Cardiac muscle cell (in vitro differentiated cells and primary cell): ENCODE measurements at regions not wholly inside any gene's neighbourhood (a gene's known extent, or its start where the extent isn't known, plus 50 kb on each side); places are given as distances from the start of the nearest gene placed in this dataset.

Experiments
- DNase-seq, 2 donors: peaks; one replicate each; pipeline versions ENCODE4 v3.0.0 to v3.0.0-alpha.2; 2010 to 2017; ENCODE audit warnings: low read depth in 1 of 2, low spot score in 1 of 2
- H3K27ac ChIP-seq: fragments of 200-600 bp; sonication (generic); 2 replicates; pipeline ENCODE4 v1.5.1; 2016
- H3K27me3 ChIP-seq: fragments of 200-600 bp; sonication (generic); 2 replicates; pipeline ENCODE4 v1.6.0; 2016; ENCODE audit warnings: control low read depth
- H3K36me3 ChIP-seq: fragments of 200-600 bp; sonication (generic); 2 replicates; pipeline ENCODE4 v1.5.1; 2016; ENCODE audit warnings: control low read depth
- H3K4me1 ChIP-seq: fragments of 200-600 bp; sonication (generic); 2 replicates; pipeline ENCODE4 v1.8.1; 2017; ENCODE audit warnings: low read depth, mild to moderate bottlenecking, mixed run types
- H3K4me3 ChIP-seq: fragments of 200-600 bp; sonication (generic); 2 replicates; pipeline ENCODE4 v1.5.1; 2016; ENCODE audit warnings: mild to moderate bottlenecking
- H3K9me3 ChIP-seq: fragments of 200-600 bp; sonication (generic); 2 replicates; pipeline ENCODE4 v1.5.1; 2017; ENCODE audit warnings: low read depth, mild to moderate bottlenecking, control low read depth
- TF ChIP-seq, protein P1 (sequence below): IDR thresholded peaks from 2 replicates; pipeline ENCODE4 v1.5.1; 2012; ENCODE audit warnings: low read depth, mild to moderate bottlenecking, low read length

DNA sequence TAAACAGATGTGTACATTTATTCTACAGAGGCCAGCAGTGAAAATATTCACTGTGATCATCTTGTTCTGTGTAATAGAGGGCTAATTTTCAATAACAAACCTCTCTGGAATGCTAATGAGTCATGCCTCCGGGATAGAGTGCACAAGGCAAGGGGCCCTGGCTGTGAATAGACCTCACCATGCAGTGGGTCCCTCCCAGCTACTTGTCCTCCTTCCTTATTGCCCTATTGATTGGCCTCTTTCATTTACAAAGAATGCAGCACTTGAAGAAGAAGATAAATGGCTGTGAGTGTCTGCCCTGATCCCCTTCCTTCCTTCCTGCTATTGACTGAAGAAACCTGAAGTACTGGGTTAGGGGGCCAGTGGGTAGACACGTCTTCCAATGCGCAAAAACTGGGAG, 436.3 kb downstream of the WDR72 start:
- no peak overlapping the region for H3K27ac ChIP-seq
- peaks cover 17% of the 10 kb centered on the region for H3K27me3 ChIP-seq
- peak in 1 of 2 donors; percentile 11 for DNase-seq
- H3K4me3 ChIP-seq, result no peak overlapping the region
- H3K36me3 ChIP-seq, result no peaks in the 10 kb centered on the region
- no peaks in the 10 kb centered on the region for H3K9me3 ChIP-seq
- TF ChIP-seq, protein P1, sequence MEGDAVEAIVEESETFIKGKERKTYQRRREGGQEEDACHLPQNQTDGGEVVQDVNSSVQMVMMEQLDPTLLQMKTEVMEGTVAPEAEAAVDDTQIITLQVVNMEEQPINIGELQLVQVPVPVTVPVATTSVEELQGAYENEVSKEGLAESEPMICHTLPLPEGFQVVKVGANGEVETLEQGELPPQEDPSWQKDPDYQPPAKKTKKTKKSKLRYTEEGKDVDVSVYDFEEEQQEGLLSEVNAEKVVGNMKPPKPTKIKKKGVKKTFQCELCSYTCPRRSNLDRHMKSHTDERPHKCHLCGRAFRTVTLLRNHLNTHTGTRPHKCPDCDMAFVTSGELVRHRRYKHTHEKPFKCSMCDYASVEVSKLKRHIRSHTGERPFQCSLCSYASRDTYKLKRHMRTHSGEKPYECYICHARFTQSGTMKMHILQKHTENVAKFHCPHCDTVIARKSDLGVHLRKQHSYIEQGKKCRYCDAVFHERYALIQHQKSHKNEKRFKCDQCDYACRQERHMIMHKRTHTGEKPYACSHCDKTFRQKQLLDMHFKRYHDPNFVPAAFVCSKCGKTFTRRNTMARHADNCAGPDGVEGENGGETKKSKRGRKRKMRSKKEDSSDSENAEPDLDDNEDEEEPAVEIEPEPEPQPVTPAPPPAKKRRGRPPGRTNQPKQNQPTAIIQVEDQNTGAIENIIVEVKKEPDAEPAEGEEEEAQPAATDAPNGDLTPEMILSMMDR, result no peak
- no peaks in the 10 kb centered on the region for H3K4me1 ChIP-seq

DNA sequence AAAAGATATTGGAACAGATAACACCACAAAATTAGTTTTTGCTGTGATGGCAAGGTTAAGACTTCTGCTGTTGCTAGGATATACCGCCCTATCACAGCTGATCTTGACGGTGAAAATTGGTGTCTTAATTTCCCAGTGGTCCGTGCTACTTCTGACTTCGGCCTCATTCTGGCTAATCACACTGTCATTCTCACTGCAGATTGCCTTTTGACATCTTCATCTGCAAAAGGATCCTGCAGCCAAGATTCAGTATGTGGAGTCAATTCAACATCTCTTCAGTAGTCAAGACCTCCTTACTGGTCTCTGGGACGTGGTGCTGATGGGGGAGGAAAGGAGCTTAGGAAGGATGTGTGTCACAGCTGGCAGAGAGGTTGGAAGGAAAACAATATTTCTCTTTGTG, 438.6 kb downstream of the WDR72 start:
- Histone ChIP-seq H3K27ac (no peak overlapping the region), H3K9me3 (no peaks in the 10 kb centered on the region), H3K4me3 (no peak overlapping the region), H3K27me3 (peaks cover 10% of the 10 kb centered on the region), H3K4me1 (no peaks in the 10 kb centered on the region), H3K36me3 (no peaks in the 10 kb centered on the region)
- DNase-seq, result no peak
- TF ChIP-seq, protein P1, result no peak

DNA sequence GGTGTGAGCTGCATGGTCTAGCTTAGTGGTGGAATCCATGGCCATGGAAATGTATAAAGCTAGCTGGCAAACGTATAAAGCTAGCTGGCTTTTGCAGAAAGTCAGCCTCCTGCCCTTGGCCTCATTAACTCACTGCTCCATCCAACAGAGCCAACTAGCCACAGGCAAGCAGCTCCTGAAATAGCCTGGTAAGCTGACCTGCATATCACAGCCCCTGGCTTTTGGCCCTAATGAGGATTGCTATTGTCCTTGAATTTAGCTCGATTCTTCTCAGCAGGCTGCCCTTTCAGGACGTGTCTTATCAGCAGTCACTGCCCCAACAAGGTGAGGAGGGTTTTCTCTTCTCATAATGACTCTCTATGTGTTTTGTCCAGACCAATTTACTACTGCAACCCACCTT, 446.8 kb downstream of the WDR72 start:
- H3K4me3 ChIP-seq, result no peak overlapping the region

DNA sequence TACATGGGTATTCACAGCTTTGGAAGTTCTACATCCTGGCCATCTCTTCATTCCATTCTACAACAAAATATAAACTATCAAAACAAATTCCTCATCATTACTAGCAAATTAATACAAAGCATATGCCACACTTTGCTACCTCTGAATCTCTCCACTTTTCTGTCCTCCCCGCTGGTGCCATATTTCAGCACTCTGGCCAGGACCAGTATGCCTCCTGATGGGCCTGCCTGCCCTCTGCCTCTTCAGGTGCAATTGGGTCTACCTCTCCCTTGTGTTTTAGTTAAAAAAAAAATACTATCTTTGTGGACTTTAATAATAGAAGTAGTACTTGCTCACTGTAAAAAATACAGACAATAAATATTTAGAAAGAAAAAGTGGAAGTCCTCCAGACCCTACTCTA, 448.8 kb downstream of the WDR72 start:
- TF ChIP-seq, protein P1, result no peak
- Histone ChIP-seq H3K4me1 (no peaks in the 10 kb centered on the region), H3K4me3 (no peak overlapping the region), H3K27me3 (peaks cover 3% of the 10 kb centered on the region), H3K9me3 (no peaks in the 10 kb centered on the region), H3K27ac (no peak overlapping the region), H3K36me3 (no peaks in the 10 kb centered on the region)
- DNase-seq, result peak in 1 of 2 donors; percentile 34

More for the DNA sequence above, 446.8 kb downstream of the WDR72 start:
- peaks cover 3% of the 10 kb centered on the region for H3K27me3 ChIP-seq
- no peak overlapping the region for H3K27ac ChIP-seq
- no peaks in the 10 kb centered on the region for H3K36me3 ChIP-seq
- no peak for DNase-seq
- TF ChIP-seq, protein P1, result no peak
- H3K4me1 ChIP-seq, result no peaks in the 10 kb centered on the region
- no peaks in the 10 kb centered on the region for H3K9me3 ChIP-seq

DNA sequence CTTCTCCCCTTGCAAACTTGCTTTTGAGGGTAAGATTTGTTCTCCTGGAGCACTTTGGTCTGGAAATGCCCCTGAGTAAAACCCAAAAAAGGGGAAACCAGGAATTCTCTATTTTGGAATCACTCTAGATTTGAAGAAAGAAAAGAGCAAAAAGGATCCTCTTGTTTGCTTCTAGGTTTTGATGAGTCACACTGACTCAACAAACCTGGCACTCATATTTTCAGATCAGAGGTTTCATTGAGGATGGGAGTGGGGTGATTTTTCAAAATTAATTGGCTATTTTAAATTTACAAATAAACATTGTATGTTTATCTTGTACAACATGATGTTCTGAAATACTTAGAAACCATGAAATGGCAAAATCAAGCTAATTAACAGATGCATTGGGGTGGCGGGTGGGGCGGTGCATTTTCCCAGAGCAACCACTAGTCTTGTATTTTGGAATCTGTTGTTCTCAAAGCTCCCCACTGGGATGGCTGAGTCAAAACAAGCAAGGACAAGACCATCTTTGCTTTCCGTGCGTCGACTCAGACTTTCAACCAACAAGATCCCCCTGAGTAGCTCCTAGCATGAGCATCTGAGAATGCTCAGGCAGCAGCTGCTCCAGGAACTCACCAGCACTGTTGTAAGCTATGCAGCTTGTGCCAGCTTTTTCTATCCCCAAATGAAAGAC, 451.4 kb downstream of the WDR72 start:
- H3K4me1 ChIP-seq, result no peaks in the 10 kb centered on the region
- no peak for DNase-seq
- no peak overlapping the region for H3K4me3 ChIP-seq
- no peaks in the 10 kb centered on the region for H3K9me3 ChIP-seq
- no peaks in the 10 kb centered on the region for H3K36me3 ChIP-seq
- H3K27me3 ChIP-seq, result no peaks in the 10 kb centered on the region
- no peak overlapping the region for H3K27ac ChIP-seq
- TF ChIP-seq, protein P1, result no peak
